ENCODE measurements at regions not wholly inside any gene's neighbourhood (a gene's known extent, or its start where the extent isn't known, plus 50 kb on each side); places are given as distances from the start of the nearest gene placed in this dataset.

- Histone ChIP-seq H4K20me1 (ENCODE audit: insufficient read depth, low read length) (no peaks in the 10 kb centered on the region), H3K4me2 (ENCODE audit: low read depth, low read length) (no peak overlapping the region), H4K91ac (ENCODE audit: insufficient read depth, low read depth, low read length) (no peak overlapping the region), H3K9me3 (ENCODE audit: control insufficient read depth, insufficient read depth, low read length) (peaks cover 28% of the 10 kb centered on the region), H3K27me3 (ENCODE audit: control insufficient read depth, insufficient read depth, low read length) (no peaks in the 10 kb centered on the region), H4K5ac (ENCODE audit: low read depth, low read length) (no peak overlapping the region), H3K14ac (replicated peaks; ENCODE audit: low read depth, low read length) (no peak overlapping the region), H3K27ac (ENCODE audit: insufficient read depth, low read length) (no peak overlapping the region), H3K23ac (ENCODE audit: low read depth, low read length) (no peak overlapping the region), H3K4me3 (ENCODE audit: insufficient read depth, low read depth, low read length) (no peak overlapping the region), H3K56ac (ENCODE audit: extremely low read depth, insufficient read depth, low read length) (no peak overlapping the region), H2BK15ac (ENCODE audit: low read depth, low read length) (no peak overlapping the region), H2BK5ac (ENCODE audit: low read depth, low read length, poor library complexity, severe bottlenecking) (no peak overlapping the region), H3K9me1 (ENCODE audit: insufficient read depth, low read length) (no peaks in the 10 kb centered on the region), H3K18ac (ENCODE audit: low read depth, low read length) (no peak overlapping the region), H4K8ac (ENCODE audit: low read depth in 2 of 2, low read length in 2 of 2) (no peak overlapping the region), H2BK120ac (ENCODE audit: low read depth, low read length) (no peak overlapping the region), H3K9ac (ENCODE audit: low read depth, low read length) (no peak overlapping the region), H3K4ac (ENCODE audit: low read depth, low read length) (no peak overlapping the region), H3K79me1 (ENCODE audit: low read depth in 1 of 2, low read length in 2 of 2) (no peaks in the 10 kb centered on the region), H3K4me1 (ENCODE audit: control insufficient read depth, insufficient read depth, low read length) (no peaks in the 10 kb centered on the region), H2AK9ac (replicated peaks; ENCODE audit: low read depth, low read length, poor library complexity) (no peak overlapping the region), H3K36me3 (ENCODE audit: control insufficient read depth, insufficient read depth, low read length) (no peaks in the 10 kb centered on the region), H2AK5ac (ENCODE audit: low read depth, low read length) (no peak overlapping the region), H2AFZ (replicated peaks; ENCODE audit: low read length, poor library complexity) (no peak overlapping the region), H2BK20ac (ENCODE audit: low read depth, low read length) (no peak overlapping the region)
- ATAC-seq (ENCODE audit: low read depth) (no peak), DNase-seq (no peak)
- CTCF ChIA-PET = no interaction called here
- dilution Hi-C loops (cut with HindIII; ENCODE audit: low sequenced_read_pairs, unreplicated experiment) = no loop called here
- 89% methylated on average over 4 of the region's 12 CpGs; no CpG with 5 or more reads in 1 of the 2 experiments for WGBS, 2 experiments (ENCODE audit: extremely low coverage in 2 of 2, insufficient read length in 1 of 2)
- intact Hi-C loops (cut with micrococcal nuclease) = no loop called here
- no TSS peak for BruUV-seq (replicated peaks)
- POLR2A ChIA-PET (ENCODE audit: unreplicated experiment) = no interaction called here
- in situ Hi-C loops (cut with MboI; ENCODE audit: low sequenced_read_pairs) = no loop called here
- TF ChIP-seq CHD1 (IDR thresholded peaks at IDR 0.05; ENCODE audit: low read depth, low read length) (no peak), BHLHE40 (IDR thresholded peaks at IDR 0.05; ENCODE audit: low read depth, low read length) (no peak), MAFK (IDR thresholded peaks at IDR 0.05; ENCODE audit: low read depth, low read length) (no peak), CTCF (conservative IDR thresholded peaks at IDR 0.05; ENCODE audit: low read depth, low read length) (no peak), ELK1 (IDR thresholded peaks at IDR 0.05; ENCODE audit: borderline replicate concordance, low read depth, low read length) (no peak), CEBPB (IDR thresholded peaks at IDR 0.05; ENCODE audit: low read depth, low read length) (no peak), RCOR1 (IDR thresholded peaks at IDR 0.05; ENCODE audit: insufficient replicate concordance, low read length) (no peak), POLR2A (IDR thresholded peaks at IDR 0.05; ENCODE audit: low read depth, low read length) (no peak), SMC3 (IDR thresholded peaks at IDR 0.05; ENCODE audit: low read depth, low read length) (no peak), RAD21 (IDR thresholded peaks at IDR 0.05; ENCODE audit: low read length) (no peak), FOS (IDR thresholded peaks at IDR 0.05; ENCODE audit: low read depth, low read length) (no peak), RFX5 (IDR thresholded peaks at IDR 0.05; ENCODE audit: low read depth, low read length) (no peak), NFE2L2 (IDR thresholded peaks at IDR 0.05; ENCODE audit: low read depth, low read length) (no peak), MAZ (IDR thresholded peaks at IDR 0.05; ENCODE audit: borderline replicate concordance, low read depth, low read length) (no peak)
- TF ChIP-seq, protein P1, sequence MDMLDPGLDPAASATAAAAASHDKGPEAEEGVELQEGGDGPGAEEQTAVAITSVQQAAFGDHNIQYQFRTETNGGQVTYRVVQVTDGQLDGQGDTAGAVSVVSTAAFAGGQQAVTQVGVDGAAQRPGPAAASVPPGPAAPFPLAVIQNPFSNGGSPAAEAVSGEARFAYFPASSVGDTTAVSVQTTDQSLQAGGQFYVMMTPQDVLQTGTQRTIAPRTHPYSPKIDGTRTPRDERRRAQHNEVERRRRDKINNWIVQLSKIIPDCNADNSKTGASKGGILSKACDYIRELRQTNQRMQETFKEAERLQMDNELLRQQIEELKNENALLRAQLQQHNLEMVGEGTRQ (IDR thresholded peaks at IDR 0.05; ENCODE audit: low read depth, low read length) = no peak
Measured at GRCh38 chr6:167698540-167698939, 128.2 kb upstream of the AFDN start.

Measured in IMR-90 (cell line).